ENCODE measurements at regions not wholly inside any gene's neighbourhood (a gene's known extent, or its start where the extent isn't known, plus 50 kb on each side); places are given as distances from the start of the nearest gene placed in this dataset.
A peak's percentile ranks its signal among the peaks of the same experiment; 100 is the strongest.

DNA sequence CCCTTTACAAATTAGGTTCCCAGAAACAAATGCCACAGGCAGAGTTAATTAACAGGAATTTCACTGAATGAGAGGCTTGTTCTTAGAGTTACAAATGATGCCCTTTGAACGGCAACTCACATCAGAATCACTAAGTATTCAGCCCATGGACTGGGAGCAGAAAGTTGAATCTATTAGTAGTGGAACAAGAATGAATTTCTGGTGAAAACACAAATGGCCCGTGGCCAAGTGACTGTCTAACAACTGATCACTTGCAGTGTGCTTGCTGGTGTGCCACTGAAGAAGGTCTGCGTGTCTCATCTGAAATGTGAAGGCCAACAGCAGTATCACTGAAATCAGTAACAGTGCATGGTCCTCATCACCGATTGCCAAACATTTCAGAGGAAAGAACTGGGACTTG is 893.4 kb upstream of the TMEM132C start:
- no peaks in the 10 kb centered on the region for H3K4me1 Mint-ChIP-seq (ENCODE audit: unreplicated experiment)
- H3K27me3 Mint-ChIP-seq (ENCODE audit: unreplicated experiment), result peaks cover 3% of the 10 kb centered on the region
- no peaks in the 10 kb centered on the region for H3K9me3 Mint-ChIP-seq (ENCODE audit: unreplicated experiment)
- no peak for TF ChIP-seq CTCF (IDR thresholded peaks at IDR 0.05)
- no peak for DNase-seq (ENCODE audit: extremely low spot score, unreplicated experiment)
- H3K4me3 Mint-ChIP-seq (ENCODE audit: unreplicated experiment), result no peak overlapping the region
- H3K36me3 Mint-ChIP-seq (ENCODE audit: unreplicated experiment), result no peaks in the 10 kb centered on the region
- H3K27ac Mint-ChIP-seq (ENCODE audit: unreplicated experiment), result no peak overlapping the region

- DNase-seq (ENCODE audit: extremely low spot score, unreplicated experiment), result no peak
- no peak for TF ChIP-seq CTCF (IDR thresholded peaks at IDR 0.05)
- Mint-ChIP-seq H3K36me3 (ENCODE audit: unreplicated experiment) (no peaks in the 10 kb centered on the region), H3K27me3 (ENCODE audit: unreplicated experiment) (peaks cover 3% of the 10 kb centered on the region), H3K9me3 (ENCODE audit: unreplicated experiment) (no peaks in the 10 kb centered on the region), H3K27ac (ENCODE audit: unreplicated experiment) (no peak overlapping the region), H3K4me1 (ENCODE audit: unreplicated experiment) (no peaks in the 10 kb centered on the region), H3K4me3 (ENCODE audit: unreplicated experiment) (no peak overlapping the region)
Observed at GRCh38 chr12:127374447-127374846, 892.5 kb upstream of the TMEM132C start.

DNA sequence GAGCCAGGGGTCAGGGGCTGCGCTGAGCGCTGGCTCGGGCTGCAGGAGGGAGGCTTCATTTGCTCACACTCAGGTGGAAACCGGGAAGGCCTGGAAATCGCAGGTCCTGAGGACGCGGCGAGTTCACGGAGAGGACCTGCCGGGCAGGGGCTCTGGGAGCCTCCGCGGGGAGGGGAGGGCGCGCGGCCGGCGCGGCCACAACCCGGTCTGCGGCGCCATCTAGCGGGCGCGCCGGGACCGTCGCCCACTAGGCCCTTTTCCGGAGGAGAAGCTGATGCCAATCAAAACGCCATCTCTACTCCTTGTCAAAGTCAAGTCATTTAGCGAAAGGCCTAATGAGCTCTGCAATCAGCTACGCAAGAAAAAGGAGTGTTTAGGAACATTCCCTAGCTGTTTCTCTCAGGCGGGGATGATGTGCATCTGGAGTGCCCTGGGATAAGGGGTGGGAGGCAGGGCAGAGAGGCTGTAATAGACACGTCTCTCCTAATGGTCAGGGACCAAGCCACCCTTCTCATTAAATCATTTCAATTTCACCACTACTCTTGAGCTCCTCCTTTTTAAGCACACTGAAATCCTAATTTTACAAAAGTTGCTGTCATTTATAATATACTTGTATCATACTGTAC is 885.8 kb upstream of the TMEM132C start:
- Mint-ChIP-seq H3K9me3 (ENCODE audit: unreplicated experiment) (no peaks in the 10 kb centered on the region), H3K4me1 (ENCODE audit: unreplicated experiment) (peaks cover 5% of the 10 kb centered on the region), H3K27ac (ENCODE audit: unreplicated experiment) (no peak overlapping the region), H3K4me3 (ENCODE audit: unreplicated experiment) (peak overlapping the region; percentile 63), H3K27me3 (ENCODE audit: unreplicated experiment) (peaks cover 4% of the 10 kb centered on the region), H3K36me3 (ENCODE audit: unreplicated experiment) (no peaks in the 10 kb centered on the region)
- peak; percentile 99 for TF ChIP-seq CTCF (IDR thresholded peaks at IDR 0.05)
- DNase-seq (ENCODE audit: extremely low spot score, unreplicated experiment), result peak; percentile 88

DNA sequence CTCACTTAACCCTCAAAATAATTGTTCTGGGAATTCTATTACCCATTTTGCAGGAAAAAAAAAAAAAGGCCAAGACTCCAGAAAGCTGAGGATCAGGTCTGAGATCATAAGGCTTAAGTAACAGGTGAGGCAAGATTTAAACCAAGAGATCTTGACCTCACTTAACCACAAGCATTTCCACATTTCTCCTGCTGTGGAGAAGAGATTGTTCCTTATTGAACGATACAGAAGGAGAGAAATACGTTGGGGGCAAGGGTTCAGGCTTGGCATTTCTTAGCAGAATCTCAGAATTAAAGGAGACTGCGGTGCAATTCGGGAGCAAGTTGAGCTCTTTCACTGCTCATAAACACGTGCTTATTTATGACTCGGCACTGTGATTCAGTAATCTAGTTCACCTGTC is 885.3 kb upstream of the TMEM132C start:
- no peak for TF ChIP-seq CTCF (IDR thresholded peaks at IDR 0.05)
- DNase-seq (ENCODE audit: extremely low spot score, unreplicated experiment), result no peak
- Mint-ChIP-seq H3K27ac (ENCODE audit: unreplicated experiment) (no peak overlapping the region), H3K36me3 (ENCODE audit: unreplicated experiment) (no peaks in the 10 kb centered on the region), H3K4me1 (ENCODE audit: unreplicated experiment) (peaks cover 5% of the 10 kb centered on the region), H3K4me3 (ENCODE audit: unreplicated experiment) (no peak overlapping the region), H3K9me3 (ENCODE audit: unreplicated experiment) (no peaks in the 10 kb centered on the region), H3K27me3 (ENCODE audit: unreplicated experiment) (peaks cover 4% of the 10 kb centered on the region)

DNA sequence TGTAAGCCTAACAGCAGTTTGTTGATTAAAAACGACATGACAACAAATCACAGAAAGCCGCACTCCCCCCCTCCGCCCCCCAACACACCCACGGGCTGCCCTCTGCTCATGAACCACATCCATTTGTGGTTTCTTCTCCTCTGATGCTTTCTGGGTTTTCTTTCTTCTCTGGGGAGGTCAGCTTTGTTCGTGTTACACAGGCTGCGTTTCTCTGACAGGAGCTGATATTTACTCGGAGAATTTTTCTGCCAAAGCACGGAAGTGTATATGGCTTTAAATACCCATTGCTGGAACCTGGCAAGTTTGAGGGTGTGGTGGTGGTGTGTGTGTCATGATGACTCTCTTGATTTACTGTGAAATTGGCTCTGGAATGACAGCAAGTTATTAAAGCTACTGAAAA is 883.7 kb upstream of the TMEM132C start:
- Mint-ChIP-seq H3K9me3 (ENCODE audit: unreplicated experiment) (no peaks in the 10 kb centered on the region), H3K27me3 (ENCODE audit: unreplicated experiment) (peaks cover 4% of the 10 kb centered on the region), H3K36me3 (ENCODE audit: unreplicated experiment) (no peaks in the 10 kb centered on the region), H3K4me3 (ENCODE audit: unreplicated experiment) (no peak overlapping the region), H3K27ac (ENCODE audit: unreplicated experiment) (no peak overlapping the region), H3K4me1 (ENCODE audit: unreplicated experiment) (peaks cover 5% of the 10 kb centered on the region)
- TF ChIP-seq CTCF (IDR thresholded peaks at IDR 0.05), result no peak
- DNase-seq (ENCODE audit: extremely low spot score, unreplicated experiment), result no peak

All from osteocyte (in vitro differentiated cells).